H1 (cell line): ENCODE measurements at regions not wholly inside any gene's neighbourhood (a gene's known extent, or its start where the extent isn't known, plus 50 kb on each side); places are given as distances from the start of the nearest gene placed in this dataset.
"Not testable (repeated sequence)": the region's sequence is repeated elsewhere in the genome, so short reads cannot be mapped to it uniquely, and the experiment has no call there.

ENCODE experiments used
- CTCF ChIA-PET: fragments of 300-600 bp; sonication (Branson Sonifier 250); formaldehyde crosslinking; loops from one replicate; lab custom pipeline; 2021; ENCODE audit not compliant: partially characterized antibody; lab: Charles Lee
- POLR2A ChIA-PET: fragments of 300-600 bp; sonication (Branson Sonifier 250); formaldehyde crosslinking; loops from one replicate; lab custom pipeline; 2021; ENCODE audit warnings: inconsistent platforms; ENCODE audit not compliant: partially characterized antibody; lab: Charles Lee
- DNase-seq, 2 experiments: peaks; one replicate each; pipeline versions ENCODE4 v3.0.0 to v3.0.0-alpha.2; 2010 to 2022; ENCODE audit warnings: low spot score in 2 of 2, low read depth in 1 of 2, mixed read lengths in 1 of 2
- FAIRE-seq: peaks from 2 replicates; lab custom pipeline; 2011; peaks lifted over from hg19 to GRCh38; lab: Jason Lieb, UNC
- H2AFZ ChIP-seq: 2 replicates; pipeline ENCODE4 v1.8.1; 2012; ENCODE audit warnings: low read length, inconsistent platforms
- H2AK5ac ChIP-seq: 2 replicates; pipeline ENCODE4 v1.6.1; 2013; ENCODE audit warnings: low read depth, low read length
- H2BK120ac ChIP-seq: replicated peaks from 2 replicates; pipeline ENCODE3; 2013; ENCODE audit warnings: low read depth, low read length, inconsistent platforms
- H2BK12ac ChIP-seq: 2 replicates; pipeline ENCODE4 v1.6.1; 2013; ENCODE audit warnings: low read depth, low read length
- H2BK15ac ChIP-seq: 2 replicates; pipeline ENCODE4 v1.6.1; 2013; ENCODE audit warnings: low read length
- H2BK20ac ChIP-seq: 2 replicates; pipeline ENCODE4 v1.6.1; 2013; ENCODE audit warnings: low read length
- H2BK5ac ChIP-seq: 2 replicates; pipeline ENCODE4 v1.6.1; 2013; ENCODE audit warnings: low read depth, low read length
- H3K14ac ChIP-seq: 2 replicates; pipeline ENCODE4 v1.6.1; 2013; ENCODE audit warnings: inconsistent platforms; ENCODE audit not compliant: insufficient read length
- H3K18ac ChIP-seq: 2 replicates; pipeline ENCODE4 v1.6.1; 2013; ENCODE audit warnings: low read length; ENCODE audit errors: extremely low read depth
- H3K23ac ChIP-seq: 2 replicates; pipeline ENCODE4 v1.6.1; 2013; ENCODE audit warnings: inconsistent platforms; ENCODE audit not compliant: insufficient read length
- H3K23me2 ChIP-seq: 2 replicates; pipeline ENCODE4 v1.6.1; 2013; ENCODE audit warnings: low read depth, low read length
- H3K27ac ChIP-seq: 2 replicates; pipeline ENCODE4 v1.6.1; 2011; ENCODE audit warnings: low read depth, low read length, inconsistent platforms
- H3K27me3 ChIP-seq, 4 experiments: replicated peaks in 1 of 4; 1 replicate in 1 of 4; 2 replicates in 3 of 4; pipeline versions ENCODE4 v1.6.1 to v1.8.1; 2011 to 2013; ENCODE audit warnings: low read length in 3 of 4, mild to moderate bottlenecking in 3 of 4, inconsistent platforms in 2 of 4, mixed read lengths in 2 of 4, moderate library complexity in 1 of 4; ENCODE audit not compliant: control insufficient read depth in 3 of 4, insufficient read depth in 3 of 4; ENCODE audit errors: extremely low read depth in 1 of 4
- H3K36me3 ChIP-seq, 4 experiments: 2 replicates each; pipeline versions ENCODE4 v1.6.1 to v1.8.1; 2011 to 2013; ENCODE audit warnings: mild to moderate bottlenecking in 4 of 4, low read length in 3 of 4, moderate library complexity in 2 of 4, control low read depth in 1 of 4, inconsistent platforms in 1 of 4; ENCODE audit not compliant: insufficient read depth in 4 of 4, control insufficient read depth in 2 of 4
- H3K4ac ChIP-seq: replicated peaks from 2 replicates; pipeline ENCODE3; 2013; ENCODE audit warnings: low read length, low read depth, mixed read lengths, inconsistent platforms; ENCODE audit not compliant: insufficient read length
- H3K4me1 ChIP-seq, 4 experiments: replicated peaks in 1 of 4; 1 replicate in 1 of 4; 2 replicates in 3 of 4; pipeline versions ENCODE4 v1.6.1 to v1.8.1; 2011 to 2013; ENCODE audit warnings: low read length in 3 of 4, inconsistent platforms in 2 of 4, mixed read lengths in 1 of 4; ENCODE audit not compliant: insufficient read depth in 4 of 4, control insufficient read depth in 3 of 4
- H3K4me2 ChIP-seq, 2 experiments: 2 replicates each; pipeline versions ENCODE4 v1.6.1 to v1.8.1; 2011 to 2013; ENCODE audit warnings: low read depth in 2 of 2, low read length in 2 of 2, control low read depth in 1 of 2, inconsistent platforms in 1 of 2, mild to moderate bottlenecking in 1 of 2; ENCODE audit not compliant: insufficient read depth in 1 of 2
- H3K4me3 ChIP-seq, 4 experiments: fragments of 200-600, 300-600 bp in 1 of 4; sonication (generic), shearing (Covaris generic), sonication (Bioruptor Twin) in 1 of 4; 2 replicates each; pipeline versions ENCODE4 v1.5.1 to v1.8.1; 2011 to 2016; ENCODE audit warnings: low read length in 4 of 4, low read depth in 3 of 4, control low read depth in 2 of 4, inconsistent platforms in 2 of 4, mild to moderate bottlenecking in 2 of 4, mixed read lengths in 1 of 4, moderate library complexity in 1 of 4; ENCODE audit not compliant: insufficient read depth in 2 of 4; ENCODE audit errors: extremely low read depth in 1 of 4
- H3K56ac ChIP-seq: replicated peaks from 2 replicates; pipeline ENCODE3; 2013; ENCODE audit warnings: low read depth, mild to moderate bottlenecking, mixed read lengths, low read length, inconsistent platforms; ENCODE audit not compliant: insufficient read length
- H3K79me1 ChIP-seq: 2 replicates; pipeline ENCODE4 v1.6.1; 2013; ENCODE audit warnings: low read depth, low read length, control low read depth
- H3K79me2 ChIP-seq, 2 experiments: 2 replicates each; pipeline versions ENCODE4 v1.6.1 to v1.8.1; 2012 to 2013; ENCODE audit warnings: low read length in 2 of 2, mild to moderate bottlenecking in 2 of 2, inconsistent platforms in 1 of 2; ENCODE audit not compliant: insufficient read depth in 2 of 2, control insufficient read depth in 1 of 2
- H3K9ac ChIP-seq, 4 experiments: replicated peaks in 1 of 4; 1 replicate in 1 of 4; 2 replicates in 3 of 4; pipeline versions ENCODE4 v1.6.1 to v1.8.1; 2011 to 2013; ENCODE audit warnings: low read depth in 3 of 4, low read length in 3 of 4, control low read depth in 2 of 4, mild to moderate bottlenecking in 2 of 4, moderate library complexity in 2 of 4, inconsistent platforms in 1 of 4; ENCODE audit errors: extremely low read depth in 1 of 4
- H3K9me3 ChIP-seq, 2 experiments: 2 replicates each; pipeline versions ENCODE4 v1.6.1 to v1.8.1; 2012 to 2013; ENCODE audit warnings: mild to moderate bottlenecking in 2 of 2, moderate library complexity in 2 of 2, control low read depth in 1 of 2, inconsistent platforms in 1 of 2, low read depth in 1 of 2, low read length in 1 of 2, mixed read lengths in 1 of 2; ENCODE audit not compliant: insufficient read depth in 2 of 2
- H4K20me1 ChIP-seq, 2 experiments: replicated peaks in 1 of 2; 2 replicates each; pipeline versions ENCODE3 to v1.8.1; 2011 to 2013; ENCODE audit warnings: inconsistent platforms in 2 of 2, low read length in 2 of 2, mild to moderate bottlenecking in 1 of 2; ENCODE audit not compliant: insufficient read depth in 2 of 2, control insufficient read depth in 1 of 2
- H4K5ac ChIP-seq: 2 replicates; pipeline ENCODE4 v1.6.1; 2013; ENCODE audit warnings: low read length, low read depth, mixed read lengths, inconsistent platforms; ENCODE audit not compliant: insufficient read length
- H4K8ac ChIP-seq: 2 replicates; pipeline ENCODE4 v1.8.0; 2013; ENCODE audit warnings: mild to moderate bottlenecking, moderate library complexity, low read length, inconsistent platforms; ENCODE audit not compliant: insufficient read depth; ENCODE audit errors: extremely low read depth
- H4K91ac ChIP-seq: replicated peaks from 2 replicates; pipeline ENCODE3; 2013; ENCODE audit warnings: low read length, mixed read lengths, inconsistent platforms; ENCODE audit not compliant: insufficient read length
- SP2 ChIP-seq: IDR thresholded peaks from 2 replicates; pipeline ENCODE4 v1.6.1; 2012; ENCODE audit warnings: mild to moderate bottlenecking, low read length, inconsistent platforms
- ZNF274 ChIP-seq: IDR thresholded peaks from 2 replicates; pipeline ENCODE4 v1.7.0; 2012; ENCODE audit warnings: low read length, borderline replicate concordance; ENCODE audit errors: extremely low read depth
- WGBS, 2 experiments: shearing (Covaris generic) in 1 of 2; methylation state at CpG; one replicate each; pipeline versions ENCODE4 v1.1.6 to v1.1.7; 2013 to 2015; ENCODE audit warnings: low lambda C conversion rate in 2 of 2, mixed read lengths in 2 of 2, inconsistent platforms in 1 of 2, low coverage in 1 of 2, missing lambda C conversion rate in 1 of 2; ENCODE audit not compliant: insufficient replicate concordance in 2 of 2, insufficient coverage in 1 of 2, insufficient read length in 1 of 2; ENCODE audit errors: extremely low coverage in 1 of 2, missing lambda C conversion rate in 1 of 2; 5-methylcytosine and 5-hydroxymethylcytosine counted together

DNA sequence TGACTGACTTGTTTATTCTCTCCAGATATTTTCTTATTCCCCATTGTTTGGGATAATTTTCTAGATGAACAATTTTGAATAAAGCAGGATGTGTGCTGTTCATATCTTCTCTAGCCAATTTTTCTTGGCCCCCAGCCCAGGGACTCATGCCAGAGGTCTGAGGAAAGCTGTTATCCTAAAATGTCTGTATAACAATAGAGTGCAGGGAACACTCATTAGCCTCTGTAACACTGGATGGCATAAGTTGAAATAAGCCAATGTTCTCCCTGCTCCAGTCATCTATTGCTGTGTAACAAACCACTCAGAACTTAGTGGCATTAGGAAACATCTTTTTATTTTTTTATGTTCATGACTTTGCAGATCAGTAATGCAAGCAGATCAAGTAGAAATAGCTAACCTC lies 121.7 kb upstream of the TRIM24 start:
- no peak overlapping the region for H2AK5ac ChIP-seq
- no peak overlapping the region for H2BK5ac ChIP-seq
- no peak for FAIRE-seq
- H3K27ac ChIP-seq = no peak overlapping the region
- no peak overlapping the region for H4K91ac ChIP-seq
- H4K20me1 ChIP-seq = no peaks in the 10 kb centered on the region
- H3K9ac ChIP-seq = no peak overlapping the region
- no peak overlapping the region for H2BK120ac ChIP-seq
- H2BK12ac ChIP-seq = no peak overlapping the region
- no peaks in the 10 kb centered on the region for H3K4me1 ChIP-seq
- H3K9me3 ChIP-seq = peaks cover 45 to 57% of the 10 kb centered on the region in 2 experiments
- H4K8ac ChIP-seq = no peak overlapping the region
- H2BK15ac ChIP-seq = no peak overlapping the region
- no peak overlapping the region for H2AFZ ChIP-seq
- no peaks in the 10 kb centered on the region for H3K79me2 ChIP-seq
- peaks cover 0 to 10% (median 0%) of the 10 kb centered on the region in 4 experiments; a peak in 2 of 8 replicates for H3K36me3 ChIP-seq
- no peak overlapping the region for H4K5ac ChIP-seq
- ChIA-PET CTCF (no interaction called here), POLR2A (no interaction called here)
- H3K14ac ChIP-seq = no peak overlapping the region
- TF ChIP-seq ZNF274 = no peak
- no peak for TF ChIP-seq SP2
- no peak overlapping the region for H3K23ac ChIP-seq
- H3K4me2 ChIP-seq = no peak overlapping the region
- H3K4ac ChIP-seq = no peak overlapping the region
- no peak overlapping the region for H3K4me3 ChIP-seq
- DNase-seq = no peak
- no peaks in the 10 kb centered on the region for H3K79me1 ChIP-seq
- H3K56ac ChIP-seq = no peak overlapping the region
- H3K27me3 ChIP-seq = no peaks in the 10 kb centered on the region
- no peaks in the 10 kb centered on the region for H3K23me2 ChIP-seq
- H3K18ac ChIP-seq = no peak overlapping the region
- no peak overlapping the region for H2BK20ac ChIP-seq

DNA sequence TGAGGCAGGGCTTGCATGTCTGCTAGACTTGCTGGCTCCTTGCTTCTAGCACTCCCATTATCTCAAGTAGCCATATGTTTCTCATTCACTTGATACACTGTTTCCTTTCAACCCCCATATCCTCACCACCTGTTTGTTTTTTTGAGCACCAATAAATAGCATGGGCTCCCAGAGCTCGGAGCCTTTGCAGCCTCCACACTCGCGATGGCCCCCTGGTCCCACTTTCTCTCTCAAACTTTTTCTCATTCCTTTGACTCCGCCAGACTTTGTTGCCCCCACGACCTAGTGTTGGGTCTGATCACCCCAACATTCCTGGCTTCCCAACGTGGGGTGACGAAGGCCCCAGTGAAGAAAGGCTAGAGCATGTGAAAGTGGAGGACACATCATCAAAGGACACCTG lies 120.8 kb upstream of the TRIM24 start:
- not testable (repeated sequence) for H2AK5ac ChIP-seq
- 88% methylated on average over 7 of the region's 7 CpGs; no CpG with 5 or more reads in 1 of the 2 experiments for WGBS, 2 experiments
- CTCF ChIA-PET = interaction anchor here (0.9 kb wide), 1 partner anchor 178 kb away, joined by 3 read pairs; no protein-coding TSS in a partner anchor

More for the DNA sequence above, 120.8 kb upstream of the TRIM24 start:
- H3K79me2 ChIP-seq, H4K8ac ChIP-seq, FAIRE-seq, H4K20me1 ChIP-seq, H3K27ac ChIP-seq, H3K4ac ChIP-seq, H4K5ac ChIP-seq, H3K23ac ChIP-seq, H3K9ac ChIP-seq, H2BK12ac ChIP-seq, H3K4me1 ChIP-seq, H3K4me3 ChIP-seq, H3K4me2 ChIP-seq, H3K56ac ChIP-seq, H2BK15ac ChIP-seq, H3K27me3 ChIP-seq, H2AFZ ChIP-seq, H3K79me1 ChIP-seq, H2BK120ac ChIP-seq, DNase-seq, H4K91ac ChIP-seq, H3K18ac ChIP-seq, H3K23me2 ChIP-seq, H3K14ac ChIP-seq, H2BK5ac ChIP-seq, H2BK20ac ChIP-seq: not testable (repeated sequence)
- Histone ChIP-seq H3K36me3 (peaks cover 0 to 10% (median 0%) of the 10 kb centered on the region in 4 experiments; a peak in 2 of 8 replicates), H3K9me3 (peaks cover 43 to 63% of the 10 kb centered on the region in 2 experiments)
- POLR2A ChIA-PET = interaction anchor here (1.0 kb wide), 2 partner anchors 11 to 13 kb away, joined by 3 read pairs; no protein-coding TSS in a partner anchor
